Erythroblast (primary cell): ENCODE measurements at regions not wholly inside any gene's neighbourhood (a gene's known extent, or its start where the extent isn't known, plus 50 kb on each side); places are given as distances from the start of the nearest gene placed in this dataset.
A peak's percentile ranks its signal among the peaks of the same experiment; 100 is the strongest.

Experiments used
- DNase-seq, 2 experiments: peaks; one replicate each; lab custom pipeline; 2025; lab: John Stamatoyannopoulos, UW
- GATA1 ChIP-seq: IDR thresholded peaks from 2 replicates; pipeline ENCODE4 v1.6.1; 2011; ENCODE audit warnings: low read depth, mild to moderate bottlenecking, control low read depth, low read length, moderate library complexity
- POLR2A ChIP-seq: IDR thresholded peaks from 2 replicates; pipeline ENCODE4 v1.6.1; 2011; ENCODE audit warnings: mild to moderate bottlenecking, low read length

DNA sequence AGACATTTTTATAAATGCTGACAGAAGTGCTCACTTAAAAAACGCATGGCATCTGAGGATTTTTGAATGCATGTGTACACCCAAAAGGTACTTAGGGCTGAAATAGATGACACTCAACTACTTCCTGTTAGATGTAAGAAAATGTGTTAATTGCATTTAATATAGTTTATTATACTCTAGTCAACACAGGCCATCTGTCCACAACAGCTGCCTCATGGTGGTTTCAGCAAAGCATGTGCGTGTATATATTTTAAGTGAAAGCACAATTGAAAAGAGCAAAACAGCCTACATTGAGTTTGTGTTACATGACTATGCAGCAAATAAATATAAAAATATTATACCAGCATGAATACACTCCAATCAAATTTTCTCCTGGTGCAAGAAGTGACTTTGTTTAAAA, 1233.0 kb upstream of the EYS start:
- no peak for DNase-seq
- no peak for TF ChIP-seq POLR2A
- TF ChIP-seq GATA1: no peak

DNA sequence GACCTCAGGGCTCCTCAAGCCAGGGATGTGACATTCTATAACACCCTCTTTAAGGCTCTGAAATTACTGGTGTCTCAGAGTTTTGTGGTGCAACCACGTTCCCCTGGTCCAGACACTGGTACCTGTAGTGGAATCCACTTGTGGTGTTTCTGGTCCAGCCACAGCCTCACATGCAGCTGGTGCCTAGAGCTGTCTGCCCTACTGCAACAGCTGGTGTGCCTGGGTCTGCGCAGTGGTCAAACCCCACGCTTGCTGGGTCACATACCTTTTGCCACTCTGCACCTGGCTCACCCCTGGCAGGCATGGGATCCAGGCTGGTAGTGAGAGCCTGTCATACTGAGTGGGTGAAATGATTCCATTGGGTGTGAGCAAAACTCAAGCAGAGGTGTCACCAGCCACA, 1230.2 kb upstream of the EYS start:
- TF ChIP-seq GATA1 (no peak), POLR2A (no peak)
- DNase-seq: no peak

DNA sequence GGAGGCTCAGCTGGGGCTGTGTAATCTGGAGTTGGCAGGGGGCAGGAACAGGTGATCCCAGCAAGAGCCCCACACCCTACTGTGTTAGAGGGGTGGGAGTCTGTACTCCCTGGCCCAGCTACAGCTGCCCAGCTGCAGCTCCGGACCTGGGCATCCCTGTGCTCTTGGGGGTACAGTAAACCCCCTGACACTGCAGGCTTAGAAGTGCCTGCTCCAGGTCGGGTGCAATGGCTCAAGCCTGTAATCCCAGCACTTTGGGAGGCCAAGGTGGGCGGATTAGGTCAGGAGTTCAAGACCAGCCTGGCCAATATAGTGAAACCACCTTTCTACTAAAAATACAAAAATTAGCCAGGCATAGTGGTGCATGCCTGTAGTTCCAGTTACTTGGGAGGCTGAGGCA, 1228.6 kb upstream of the EYS start:
- TF ChIP-seq POLR2A (no peak), GATA1 (no peak)

GRCh38 chr6:66931787-66932186, 1224.8 kb upstream of the EYS start:
- DNase-seq: no peak
- TF ChIP-seq GATA1 (no peak), POLR2A (no peak)

More for the DNA sequence above, 1228.6 kb upstream of the EYS start:
- DNase-seq: no peak

GRCh38 chr6:66930559-66931290, 1223.7 kb upstream of the EYS start:
- TF ChIP-seq POLR2A: no peak
- no peak for TF ChIP-seq GATA1
- no peak for DNase-seq

- TF ChIP-seq POLR2A: no peak
- no peak for TF ChIP-seq GATA1
- no peak for DNase-seq
Measured at GRCh38 chr6:66926060-66926459, 1219.0 kb upstream of the EYS start.

- DNase-seq: no peak
- TF ChIP-seq POLR2A (no peak), GATA1 (no peak)
Measured at GRCh38 chr6:66913657-66914056, 1206.6 kb upstream of the EYS start.

- no peak for DNase-seq
- no peak for TF ChIP-seq POLR2A
- TF ChIP-seq GATA1: no peak
Measured at GRCh38 chr6:66902457-66902856, 1195.4 kb upstream of the EYS start.

DNA sequence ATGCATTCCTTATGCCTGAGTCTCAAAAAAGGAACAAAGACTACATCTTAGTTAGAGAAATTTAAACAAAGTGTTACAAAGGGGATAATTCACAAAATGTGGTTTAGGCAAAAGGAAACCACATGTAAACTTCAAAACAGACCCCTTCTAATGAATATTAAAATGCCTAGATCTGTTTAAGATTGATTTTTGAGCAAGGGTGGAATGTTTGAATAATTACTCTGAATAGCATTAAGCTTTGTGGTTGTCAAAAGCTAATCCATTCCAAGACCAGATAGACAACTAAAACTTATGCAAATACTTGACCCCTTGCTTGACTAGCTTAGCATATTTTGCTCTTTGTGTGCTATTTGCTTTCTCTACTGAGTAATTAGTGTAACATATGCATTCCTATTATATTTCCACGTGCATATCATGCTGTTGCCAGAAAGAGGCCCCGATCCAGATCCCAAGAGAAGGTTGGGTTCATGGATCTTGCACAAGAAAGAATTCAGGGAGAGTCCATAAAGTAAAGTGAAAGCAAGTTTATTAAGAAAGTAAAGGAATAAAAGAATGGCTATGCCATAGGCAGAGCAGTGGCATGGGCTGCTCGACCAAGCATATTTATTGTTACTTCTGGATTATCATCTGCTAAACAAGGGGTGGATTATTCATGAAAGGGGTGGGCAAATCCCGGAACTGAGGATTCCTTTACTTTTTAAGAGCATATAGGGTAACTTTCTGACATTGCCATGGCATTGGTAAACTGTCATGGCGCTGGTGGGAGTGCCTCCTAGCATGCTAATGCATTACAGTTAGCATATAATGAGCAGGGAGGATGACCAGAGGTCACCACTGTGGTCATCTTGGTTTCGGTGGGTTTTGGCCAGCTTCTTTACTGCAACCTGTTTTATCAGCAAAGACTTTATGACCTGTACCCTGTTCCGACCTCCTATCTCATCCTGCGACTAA, 1193.4 kb upstream of the EYS start:
- no peak for DNase-seq
- TF ChIP-seq GATA1 (no peak), POLR2A (no peak)

DNA sequence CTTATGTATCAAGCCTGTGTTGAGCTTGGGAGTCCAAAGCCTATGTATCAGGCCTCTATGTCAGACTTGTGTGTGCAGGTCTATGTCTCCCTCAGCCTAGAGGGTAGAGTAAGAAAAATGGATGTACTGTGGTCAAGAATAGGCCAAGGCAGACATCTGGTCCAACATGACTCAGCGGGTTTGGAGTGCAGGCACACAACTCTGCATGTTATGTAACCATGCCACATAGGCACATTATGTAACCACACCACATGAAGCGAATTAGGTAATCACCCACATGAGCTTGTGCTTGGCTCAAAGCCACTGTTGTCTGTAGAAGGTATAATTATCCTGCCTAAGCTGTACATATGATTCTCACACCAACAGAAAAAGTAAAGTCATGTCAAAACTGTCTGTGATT, 1190.5 kb upstream of the EYS start:
- TF ChIP-seq POLR2A (no peak), GATA1 (no peak)
- peak; percentile 18 to 38 for DNase-seq

DNA sequence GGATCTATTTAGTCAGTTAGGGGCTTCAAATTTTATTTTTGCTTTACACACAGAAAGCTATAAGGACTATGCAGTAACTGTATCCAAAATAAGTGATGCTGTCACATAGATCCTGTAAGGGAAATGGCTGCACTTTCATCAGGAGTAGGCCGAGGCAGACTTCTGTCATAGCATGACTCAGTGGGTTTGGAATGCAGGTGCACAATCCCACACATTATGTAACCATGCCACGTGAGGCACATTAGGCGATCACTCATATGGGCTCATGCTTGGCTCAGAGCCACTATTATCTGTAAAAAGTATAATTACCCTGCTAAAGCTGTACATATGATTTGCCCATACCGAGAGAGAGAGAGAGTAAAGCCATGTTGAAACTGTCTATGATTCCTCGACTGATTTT, 1189.4 kb upstream of the EYS start:
- no peak for TF ChIP-seq POLR2A
- TF ChIP-seq GATA1: no peak
- DNase-seq: no peak

DNA sequence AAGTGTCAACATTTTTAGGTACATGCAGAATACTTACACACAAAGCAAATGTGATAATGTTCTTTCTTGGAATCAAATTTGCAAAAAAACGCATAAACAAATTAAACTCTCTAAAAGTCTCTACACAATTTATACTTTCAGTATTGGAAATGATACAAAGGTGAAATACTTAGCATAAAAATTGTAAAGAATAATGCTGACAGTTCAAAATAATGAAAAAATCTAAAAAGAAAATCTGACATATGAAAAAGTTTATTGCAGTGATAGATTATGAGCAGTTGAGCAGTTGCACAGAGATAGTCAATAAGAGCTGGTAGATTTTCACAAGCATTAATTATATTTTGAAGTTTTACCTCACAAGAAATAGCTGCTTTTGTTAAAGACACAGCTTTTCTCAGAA, 1176.4 kb upstream of the EYS start:
- no peak for DNase-seq
- no peak for TF ChIP-seq POLR2A
- TF ChIP-seq GATA1: no peak

DNA sequence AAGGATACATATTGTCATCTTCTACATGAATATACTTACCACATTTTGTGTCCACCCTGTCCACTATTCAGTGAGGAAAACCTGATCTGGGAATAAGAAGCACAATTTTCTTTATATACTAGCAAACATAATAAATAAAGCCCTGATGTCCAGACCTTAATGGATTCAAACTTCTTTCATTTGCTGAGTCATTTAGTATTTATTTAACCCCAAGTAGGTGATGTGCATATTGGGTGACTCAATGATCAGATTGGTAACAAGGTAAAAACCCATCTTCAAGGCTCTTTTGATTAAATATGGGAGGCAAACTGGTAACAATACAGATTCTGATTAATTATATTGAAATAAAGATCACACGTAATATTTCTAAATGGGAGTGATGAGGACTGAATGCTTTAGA, 1159.8 kb upstream of the EYS start:
- TF ChIP-seq POLR2A (no peak), GATA1 (no peak)
- no peak for DNase-seq

GRCh38 chr6:66865771-66866170, 1158.7 kb upstream of the EYS start:
- TF ChIP-seq GATA1 (no peak), POLR2A (no peak)
- DNase-seq: no peak

DNA sequence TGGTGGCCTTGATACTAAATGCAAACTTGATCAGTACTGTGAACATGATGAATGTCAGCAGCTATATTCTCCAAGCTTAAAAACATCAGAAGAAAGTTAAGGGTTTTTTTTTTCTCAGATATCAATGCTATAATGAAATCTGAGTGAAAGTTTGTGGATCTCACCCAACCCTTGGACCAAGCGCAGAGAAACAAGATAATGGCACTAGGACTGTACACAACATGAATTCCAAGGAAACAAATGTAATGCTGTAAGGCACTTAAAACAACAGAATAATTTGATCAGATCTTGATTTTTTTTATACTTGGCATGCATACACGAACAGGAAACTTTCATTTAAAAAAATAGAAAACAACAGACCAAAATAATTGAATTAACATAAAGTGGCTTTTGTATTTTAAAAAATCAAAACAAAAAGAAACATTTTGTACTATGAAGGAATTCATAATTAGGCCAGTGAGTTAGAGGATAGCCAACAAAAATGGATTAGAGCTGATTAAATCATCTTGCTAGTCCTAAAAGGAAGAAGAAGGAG, 1154.0 kb upstream of the EYS start:
- DNase-seq: no peak
- no peak for TF ChIP-seq GATA1
- TF ChIP-seq POLR2A: no peak
